Hematopoietic multipotent progenitor cell treated with erythropoietin and hydrocortisone succinate and interleukin-3 and kit ligand, for 6 days (in vitro differentiated cells): ENCODE measurements at regions not wholly inside any gene's neighbourhood (a gene's known extent, or its start where the extent isn't known, plus 50 kb on each side); places are given as distances from the start of the nearest gene placed in this dataset.
"Not testable (repeated sequence)": the region's sequence is repeated elsewhere in the genome, so short reads cannot be mapped to it uniquely, and the experiment has no call there.

Experiments used
- DNase-seq: peaks from one replicate; pipeline ENCODE4 v3.0.0-alpha.2; 2015

DNA sequence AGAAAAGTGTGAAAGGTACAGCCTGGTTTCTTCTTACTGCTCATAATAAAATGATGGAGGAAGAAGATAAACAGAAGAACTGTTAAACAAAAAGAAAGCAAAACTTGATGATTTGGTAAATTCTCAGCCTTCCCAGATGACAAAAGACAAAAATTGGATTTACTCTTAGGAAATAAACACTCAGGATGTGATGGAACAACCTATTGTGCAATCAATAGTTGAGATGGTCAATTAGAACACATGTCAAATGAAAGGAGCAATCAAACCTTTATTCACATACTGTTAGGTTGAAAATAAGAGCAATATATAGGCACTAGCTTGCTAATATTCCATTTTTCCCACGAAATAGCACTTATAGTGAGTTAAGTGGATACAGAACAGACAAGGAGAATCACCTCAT is 1174.0 kb upstream of the SLC39A10 start:
- no peak for DNase-seq

- DNase-seq: no peak
Observed at GRCh38 chr2:194465641-194466040, 1191.4 kb upstream of the SLC39A10 start.

- DNase-seq: no peak
Observed at GRCh38 chr2:194464964-194465638, 1191.9 kb upstream of the SLC39A10 start.

DNA sequence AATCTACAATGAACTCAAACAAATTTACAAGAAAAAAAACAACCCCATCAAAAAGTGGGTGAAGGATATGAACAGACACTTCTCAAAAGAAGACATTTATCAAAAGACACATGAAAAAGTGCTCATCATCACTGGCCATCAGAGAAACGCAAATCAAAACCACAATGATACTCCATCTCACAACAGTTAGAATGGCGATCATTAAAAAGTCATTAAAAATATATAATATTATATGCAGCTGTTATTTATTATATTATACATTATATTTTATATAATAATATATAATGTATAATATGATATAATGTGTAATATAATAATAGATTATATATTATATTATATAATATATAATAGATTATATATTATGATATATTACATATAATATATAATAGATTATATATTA is 1194.1 kb upstream of the SLC39A10 start:
- not testable (repeated sequence) for DNase-seq

DNA sequence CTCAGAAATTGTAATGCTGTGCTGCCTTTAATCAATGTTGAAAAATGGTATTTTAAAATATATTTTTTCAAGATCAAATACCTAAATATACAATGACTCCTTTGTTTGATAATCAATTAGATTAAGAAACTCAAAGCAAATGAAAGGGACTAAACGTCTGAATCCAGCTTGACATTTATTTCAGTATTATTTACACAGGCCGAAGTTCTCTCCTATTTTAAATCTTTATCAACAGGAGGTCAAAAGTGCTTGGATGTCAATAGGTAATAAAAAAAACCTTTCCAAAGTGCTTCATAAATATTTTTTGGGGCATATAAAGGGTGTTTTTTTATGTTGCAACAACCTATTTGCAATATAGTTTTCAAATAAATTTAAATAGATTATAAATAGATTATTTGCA is 1201.7 kb upstream of the SLC39A10 start:
- DNase-seq: no peak

GRCh38 chr2:194452504-194452903 is 1204.5 kb upstream of the SLC39A10 start:
- DNase-seq: no peak

DNA sequence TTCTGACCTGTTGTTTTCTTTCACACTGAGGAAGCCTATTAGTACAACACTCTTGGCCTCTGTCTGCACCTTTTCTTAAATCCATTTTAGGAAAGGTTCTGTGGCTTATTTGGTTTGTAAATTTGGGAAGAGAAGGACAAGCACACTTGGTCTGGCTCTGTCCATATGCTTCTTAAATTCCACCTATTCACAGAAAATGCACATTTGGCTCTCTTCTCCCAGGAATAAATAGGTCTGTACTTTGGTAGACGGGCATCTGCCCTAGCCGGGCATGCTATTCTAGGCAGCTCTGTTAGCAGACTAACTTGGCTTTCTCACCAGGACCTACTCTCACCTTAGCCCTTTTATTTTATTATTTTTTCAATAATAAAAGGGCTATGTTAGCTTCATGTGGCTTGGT is 1211.8 kb upstream of the SLC39A10 start:
- DNase-seq: no peak

- no peak for DNase-seq
Observed at GRCh38 chr2:194443926-194444325, 1213.1 kb upstream of the SLC39A10 start.

GRCh38 chr2:194424683-194425209 is 1232.3 kb upstream of the SLC39A10 start:
- no peak for DNase-seq

GRCh38 chr2:194411221-194411620 is 1245.8 kb upstream of the SLC39A10 start:
- no peak for DNase-seq

DNA sequence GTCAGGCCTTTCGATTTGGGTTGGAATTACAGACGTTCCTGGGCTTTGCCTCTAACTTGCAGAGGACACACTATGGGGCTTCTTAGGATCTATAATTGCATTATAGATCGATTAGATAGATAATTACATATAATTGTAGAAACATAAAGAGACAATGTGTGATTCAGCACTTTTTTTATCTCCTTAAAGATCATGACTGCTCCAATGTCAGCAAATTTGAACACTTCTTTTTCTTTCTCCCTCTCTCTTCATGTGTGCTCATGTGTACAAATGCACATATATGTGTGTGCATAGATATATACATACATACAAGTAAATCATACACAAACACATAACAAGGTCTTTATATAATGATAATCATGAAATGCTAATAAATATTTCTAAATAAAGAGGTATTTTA is 1261.2 kb upstream of the SLC39A10 start:
- DNase-seq: no peak

GRCh38 chr2:194385376-194385775 is 1271.7 kb upstream of the SLC39A10 start:
- no peak for DNase-seq

- peak; percentile 5 for DNase-seq
Observed at GRCh38 chr2:194383401-194383800, 1273.6 kb upstream of the SLC39A10 start.

- no peak for DNase-seq
Observed at GRCh38 chr2:194382221-194382620, 1274.8 kb upstream of the SLC39A10 start.

DNA sequence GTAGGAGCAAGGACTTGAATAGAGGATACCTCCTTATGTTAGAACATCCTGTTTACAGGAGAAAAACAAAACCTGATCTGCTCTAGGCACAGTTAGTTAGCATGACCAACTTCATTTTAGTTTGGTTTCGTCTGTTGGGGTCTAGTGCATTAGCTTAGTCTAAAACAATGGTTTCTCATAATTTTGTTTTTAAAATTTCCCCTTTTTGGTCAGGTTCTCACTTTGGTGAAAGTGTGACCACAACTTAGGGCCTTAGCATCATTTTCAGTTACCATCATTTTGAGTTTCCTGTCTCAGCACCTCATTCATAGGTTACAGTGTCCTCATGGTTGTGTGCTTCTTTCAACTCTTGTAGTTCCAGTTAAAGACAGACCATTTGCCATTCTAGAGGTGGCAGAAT is 1277.0 kb upstream of the SLC39A10 start:
- DNase-seq: no peak

- peak; percentile 1 for DNase-seq
Observed at GRCh38 chr2:194367390-194367789, 1289.6 kb upstream of the SLC39A10 start.

- DNase-seq: no peak
Observed at GRCh38 chr2:194363878-194364277, 1293.1 kb upstream of the SLC39A10 start.

- DNase-seq: no peak
Observed at GRCh38 chr2:194363295-194363694, 1293.7 kb upstream of the SLC39A10 start.

- no peak for DNase-seq
Observed at GRCh38 chr2:194352505-194352904, 1304.5 kb upstream of the SLC39A10 start.

DNA sequence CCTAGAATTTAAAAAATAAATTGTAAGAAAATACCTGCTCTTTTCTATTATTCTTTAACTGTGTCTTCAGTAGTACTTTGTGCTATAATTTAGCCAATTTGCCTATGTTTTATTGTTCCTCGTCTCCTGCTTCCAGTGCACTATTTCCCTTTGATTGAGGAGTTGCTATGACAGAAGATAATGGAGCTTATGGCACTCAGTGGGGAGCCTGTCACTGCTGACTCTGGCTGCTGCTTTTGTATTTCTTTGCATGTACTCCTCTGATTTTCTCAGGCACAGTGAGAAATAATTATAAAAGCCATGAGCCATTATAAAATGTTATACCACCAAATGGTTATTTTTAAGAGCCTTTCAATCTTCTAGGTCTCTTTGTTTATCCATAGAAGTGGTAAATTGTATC is 1310.8 kb upstream of the SLC39A10 start:
- no peak for DNase-seq

- DNase-seq: no peak
Observed at GRCh38 chr2:194345347-194345746, 1311.7 kb upstream of the SLC39A10 start.

- no peak for DNase-seq
Observed at GRCh38 chr2:194343167-194343566, 1313.9 kb upstream of the SLC39A10 start.

DNA sequence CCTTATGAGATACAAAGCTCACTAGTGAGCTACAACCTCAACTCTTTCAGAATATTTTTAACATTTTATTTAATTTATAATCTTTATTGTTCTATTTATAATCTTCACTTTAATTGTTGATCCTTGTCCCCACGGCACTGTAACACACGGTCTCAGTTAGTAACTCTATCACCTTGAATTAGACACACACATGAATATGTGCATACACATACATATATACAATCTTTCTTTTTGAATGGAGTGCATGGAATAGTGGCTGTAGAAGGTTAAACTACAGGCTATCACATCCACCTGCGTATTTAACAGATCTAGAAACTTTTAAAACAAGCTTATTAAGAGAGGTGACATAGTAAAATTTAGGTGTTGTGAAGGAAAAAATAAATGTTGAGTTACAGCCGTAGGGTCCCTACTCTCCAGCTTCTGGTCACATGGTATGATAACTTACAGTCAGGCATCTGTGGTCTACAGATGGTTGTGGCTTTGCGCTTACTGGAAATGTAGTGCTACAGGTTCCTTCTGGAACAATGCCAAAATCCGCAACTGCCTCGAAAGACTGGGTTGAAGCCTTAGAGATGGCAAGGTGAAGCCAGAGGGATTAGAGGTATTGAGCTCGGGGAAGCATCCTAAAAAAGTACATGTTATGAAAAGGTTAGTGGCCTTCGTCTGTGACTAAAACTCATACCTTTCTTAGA is 1324.1 kb upstream of the SLC39A10 start:
- DNase-seq: peak; percentile 1

GRCh38 chr2:194328456-194328855 is 1328.6 kb upstream of the SLC39A10 start:
- DNase-seq: no peak
